Left renal pelvis (tissue), 4 donors: ENCODE measurements at regions not wholly inside any gene's neighbourhood (a gene's known extent, or its start where the extent isn't known, plus 50 kb on each side); places are given as distances from the start of the nearest gene placed in this dataset.

Experiments used
- DNase-seq, 4 donors: peaks; one replicate each; pipeline ENCODE4 v3.0.0-alpha.2; 2013; ENCODE audit warnings: low read depth in 4 of 4, low spot score in 3 of 4

GRCh38 chr4:187294861-187295260, 571.2 kb upstream of the FAT1 start:
- no peak for DNase-seq

GRCh38 chr4:187301923-187302322, 578.3 kb upstream of the FAT1 start:
- DNase-seq, result no peak

- DNase-seq, result peak in 1 of 4 donors; percentile 31
These were observed 578.9 kb upstream of the FAT1 start for GRCh38 chr4:187302457-187303150.

GRCh38 chr4:187304133-187304532, 580.5 kb upstream of the FAT1 start:
- no peak for DNase-seq

GRCh38 chr4:187307131-187307530, 583.5 kb upstream of the FAT1 start:
- DNase-seq, result no peak

GRCh38 chr4:187309456-187309855, 585.8 kb upstream of the FAT1 start:
- DNase-seq, result no peak

GRCh38 chr4:187312299-187312698, 588.6 kb upstream of the FAT1 start:
- DNase-seq, result no peak

- no peak for DNase-seq
These were observed 594.1 kb upstream of the FAT1 start for GRCh38 chr4:187317799-187318198.

- DNase-seq, result no peak
These were observed 598.1 kb upstream of the FAT1 start for GRCh38 chr4:187321711-187322110.

GRCh38 chr4:187332141-187332540, 608.5 kb upstream of the FAT1 start:
- DNase-seq, result no peak

GRCh38 chr4:187333151-187333550, 609.5 kb upstream of the FAT1 start:
- DNase-seq, result no peak

GRCh38 chr4:187335339-187335738, 611.7 kb upstream of the FAT1 start:
- no peak for DNase-seq

- no peak for DNase-seq
These were observed 631.1 kb upstream of the FAT1 start for GRCh38 chr4:187354740-187355139.

GRCh38 chr4:187357045-187357643, 633.5 kb upstream of the FAT1 start:
- DNase-seq, result no peak

GRCh38 chr4:187357821-187358220, 634.2 kb upstream of the FAT1 start:
- peak; percentile 45 to 82 (median 48) for DNase-seq

- no peak for DNase-seq
These were observed 632.4 kb upstream of the ZFP42 start for GRCh38 chr4:187362937-187363857.

GRCh38 chr4:187364401-187364800, 631.2 kb upstream of the ZFP42 start:
- DNase-seq, result no peak

- DNase-seq, result no peak
These were observed 630.7 kb upstream of the ZFP42 start for GRCh38 chr4:187364851-187365250.

GRCh38 chr4:187366530-187366929, 629.0 kb upstream of the ZFP42 start:
- no peak for DNase-seq

GRCh38 chr4:187370918-187371317, 624.7 kb upstream of the ZFP42 start:
- DNase-seq, result no peak

GRCh38 chr4:187378441-187378840, 617.1 kb upstream of the ZFP42 start:
- no peak for DNase-seq

GRCh38 chr4:187380181-187380581, 615.4 kb upstream of the ZFP42 start:
- DNase-seq, result no peak
